ENCODE measurements at regions not wholly inside any gene's neighbourhood (a gene's known extent, or its start where the extent isn't known, plus 50 kb on each side); places are given as distances from the start of the nearest gene placed in this dataset.
"Not testable (repeated sequence)": the region's sequence is repeated elsewhere in the genome, so short reads cannot be mapped to it uniquely, and the experiment has no call there.

DNA sequence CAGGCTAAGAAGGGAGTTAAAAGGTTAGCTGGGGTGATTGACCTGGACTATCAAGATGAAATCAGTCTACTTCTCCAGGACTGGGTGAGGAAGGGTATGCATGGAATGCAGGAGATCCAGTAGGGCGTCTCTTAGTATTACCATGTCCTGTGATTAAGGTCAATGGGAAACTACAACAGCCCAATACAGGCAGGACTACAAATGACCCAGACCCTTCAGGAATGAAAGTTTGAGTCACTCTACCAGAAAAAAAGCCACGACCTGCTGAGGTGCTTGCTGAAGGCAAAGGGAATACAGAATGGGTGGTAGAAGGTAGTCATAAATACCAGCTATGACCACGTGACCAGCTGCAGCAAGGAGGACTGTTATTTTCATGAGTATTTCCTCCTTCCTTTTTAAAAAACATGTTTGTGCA, 249.7 kb upstream of the CYRIA start:
- DNase-seq; H2BK5ac ChIP-seq (ENCODE audit: low read depth, low read length, poor library complexity, severe bottlenecking); H3K4me2 ChIP-seq (ENCODE audit: low read length, poor library complexity, severe bottlenecking); H2AFZ ChIP-seq (ENCODE audit: low read depth, low read length); H3K36me3 ChIP-seq (ENCODE audit: control insufficient read depth in 1 of 2, insufficient read depth in 2 of 2, low read depth in 1 of 2, low read length in 2 of 2); H3K27me3 ChIP-seq (ENCODE audit: control insufficient read depth in 1 of 2, insufficient read depth in 1 of 2, low read length in 2 of 2); H2BK120ac ChIP-seq (ENCODE audit: low read depth, low read length); H2AK5ac ChIP-seq (ENCODE audit: low read length, severe bottlenecking); H2BK12ac ChIP-seq (ENCODE audit: low read length in 2 of 2); H3K18ac ChIP-seq (ENCODE audit: low read depth in 1 of 2, low read length in 2 of 2); H4K91ac ChIP-seq (ENCODE audit: low read length); H3K23ac ChIP-seq (ENCODE audit: low read length in 2 of 2); H3K4me1 ChIP-seq (ENCODE audit: control insufficient read depth, insufficient read depth, low read depth, low read length); H3K4me3 ChIP-seq (ENCODE audit: insufficient read depth in 1 of 2, low read depth in 1 of 2, low read length in 2 of 2); H3K27ac ChIP-seq (ENCODE audit: low read length, poor library complexity, severe bottlenecking); H3K4ac ChIP-seq (ENCODE audit: low read depth in 1 of 2, low read length in 2 of 2); H3K14ac ChIP-seq (ENCODE audit: low read length in 2 of 2); H3K79me1 ChIP-seq (replicated peaks; ENCODE audit: low read length, poor library complexity, severe bottlenecking); H2BK15ac ChIP-seq (ENCODE audit: low read depth, poor library complexity, severe bottlenecking); H3K9me3 ChIP-seq (ENCODE audit: control insufficient read depth, low read length); H4K8ac ChIP-seq (ENCODE audit: low read length); H3K9ac ChIP-seq (ENCODE audit: low read length): not testable (repeated sequence)
- WGBS: 29% methylated on average over 2 of the region's 3 CpGs

DNA sequence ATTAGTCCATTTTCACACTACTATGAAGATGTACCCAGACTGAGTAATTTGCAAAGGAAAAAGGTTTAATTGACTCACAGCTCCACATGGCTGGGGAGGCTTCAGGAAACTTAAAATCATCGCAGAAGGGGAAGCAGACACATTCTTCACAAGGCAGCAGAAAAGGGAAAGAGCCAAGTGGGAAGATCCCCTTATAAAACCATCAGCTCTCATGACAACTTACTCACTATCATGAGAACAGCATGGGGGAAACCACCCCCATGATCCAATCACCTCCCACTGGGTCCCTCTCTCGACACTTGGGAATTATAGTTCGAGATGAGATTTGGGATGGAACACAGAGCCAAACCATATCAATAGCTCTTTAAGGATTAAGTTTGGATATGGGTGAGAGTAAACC, 246.1 kb upstream of the CYRIA start:
- no peak overlapping the region for H2BK5ac ChIP-seq (ENCODE audit: low read depth, low read length, poor library complexity, severe bottlenecking)
- H3K23ac ChIP-seq (ENCODE audit: low read length in 2 of 2): no peak overlapping the region
- no peak overlapping the region for H3K9ac ChIP-seq (ENCODE audit: low read length)
- H3K18ac ChIP-seq (ENCODE audit: low read depth in 1 of 2, low read length in 2 of 2): no peak overlapping the region
- H4K91ac ChIP-seq (ENCODE audit: low read length): no peak overlapping the region
- H3K27ac ChIP-seq (ENCODE audit: low read length, poor library complexity, severe bottlenecking): no peak overlapping the region
- no peak overlapping the region for H3K4ac ChIP-seq (ENCODE audit: low read depth in 1 of 2, low read length in 2 of 2)
- H2AFZ ChIP-seq (ENCODE audit: low read depth, low read length): no peak overlapping the region
- no peaks in the 10 kb centered on the region for H3K36me3 ChIP-seq (ENCODE audit: control insufficient read depth in 1 of 2, insufficient read depth in 2 of 2, low read depth in 1 of 2, low read length in 2 of 2)
- H3K4me1 ChIP-seq (ENCODE audit: control insufficient read depth, insufficient read depth, low read depth, low read length): no peaks in the 10 kb centered on the region
- H3K4me2 ChIP-seq (ENCODE audit: low read length, poor library complexity, severe bottlenecking): no peak overlapping the region
- no peaks in the 10 kb centered on the region for H3K79me1 ChIP-seq (replicated peaks; ENCODE audit: low read length, poor library complexity, severe bottlenecking)
- H3K14ac ChIP-seq (ENCODE audit: low read length in 2 of 2): no peak overlapping the region
- H2BK15ac ChIP-seq (ENCODE audit: low read depth, poor library complexity, severe bottlenecking): no peak overlapping the region
- no peak overlapping the region for H4K8ac ChIP-seq (ENCODE audit: low read length)
- no peaks in the 10 kb centered on the region for H3K9me3 ChIP-seq (ENCODE audit: control insufficient read depth, low read length)
- H2AK5ac ChIP-seq (ENCODE audit: low read length, severe bottlenecking): no peak overlapping the region
- 71% methylated on average over 1 of the region's 3 CpGs for WGBS
- no peak overlapping the region for H2BK120ac ChIP-seq (ENCODE audit: low read depth, low read length)
- H3K27me3 ChIP-seq (ENCODE audit: control insufficient read depth in 1 of 2, insufficient read depth in 1 of 2, low read length in 2 of 2): no peaks in the 10 kb centered on the region
- no peak overlapping the region for H3K4me3 ChIP-seq (ENCODE audit: insufficient read depth in 1 of 2, low read depth in 1 of 2, low read length in 2 of 2)
- H2BK12ac ChIP-seq (ENCODE audit: low read length in 2 of 2): no peak overlapping the region
- DNase-seq: no peak

DNA sequence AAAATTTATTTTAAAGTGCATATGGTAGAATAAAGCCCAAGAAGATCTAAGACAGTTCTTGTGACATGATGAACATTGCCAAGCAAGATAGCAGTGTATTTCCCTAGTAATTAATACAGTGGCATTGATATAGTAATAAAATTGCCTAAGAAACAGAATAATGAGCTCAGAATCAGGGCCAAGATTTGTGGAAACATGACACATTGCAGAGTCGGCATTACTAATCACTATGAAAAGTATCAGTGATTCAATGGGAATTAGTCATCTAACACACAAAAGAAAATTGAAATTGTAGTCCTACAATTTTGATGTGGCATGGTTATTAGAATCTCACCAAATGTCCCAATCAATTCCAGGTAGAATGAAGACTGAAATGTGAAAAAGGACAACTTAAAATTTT, 243.0 kb upstream of the CYRIA start:
- Histone ChIP-seq H4K8ac (ENCODE audit: low read length) (no peak overlapping the region), H3K9ac (ENCODE audit: low read length) (no peak overlapping the region), H3K9me3 (ENCODE audit: control insufficient read depth, low read length) (no peaks in the 10 kb centered on the region), H2BK120ac (ENCODE audit: low read depth, low read length) (no peak overlapping the region), H3K4me2 (ENCODE audit: low read length, poor library complexity, severe bottlenecking) (no peak overlapping the region), H3K4me1 (ENCODE audit: control insufficient read depth, insufficient read depth, low read depth, low read length) (no peaks in the 10 kb centered on the region), H3K4ac (ENCODE audit: low read depth in 1 of 2, low read length in 2 of 2) (no peak overlapping the region), H3K18ac (ENCODE audit: low read depth in 1 of 2, low read length in 2 of 2) (no peak overlapping the region), H3K14ac (ENCODE audit: low read length in 2 of 2) (no peak overlapping the region), H3K23ac (ENCODE audit: low read length in 2 of 2) (no peak overlapping the region), H2AK5ac (ENCODE audit: low read length, severe bottlenecking) (no peak overlapping the region), H4K91ac (ENCODE audit: low read length) (no peak overlapping the region), H3K27ac (ENCODE audit: low read length, poor library complexity, severe bottlenecking) (no peak overlapping the region), H2AFZ (ENCODE audit: low read depth, low read length) (no peak overlapping the region), H2BK12ac (ENCODE audit: low read length in 2 of 2) (no peak overlapping the region), H2BK5ac (ENCODE audit: low read depth, low read length, poor library complexity, severe bottlenecking) (no peak overlapping the region), H3K79me1 (replicated peaks; ENCODE audit: low read length, poor library complexity, severe bottlenecking) (no peaks in the 10 kb centered on the region), H2BK15ac (ENCODE audit: low read depth, poor library complexity, severe bottlenecking) (no peak overlapping the region), H3K4me3 (ENCODE audit: insufficient read depth in 1 of 2, low read depth in 1 of 2, low read length in 2 of 2) (no peak overlapping the region), H3K36me3 (ENCODE audit: control insufficient read depth in 1 of 2, insufficient read depth in 2 of 2, low read depth in 1 of 2, low read length in 2 of 2) (no peaks in the 10 kb centered on the region), H3K27me3 (ENCODE audit: control insufficient read depth in 1 of 2, insufficient read depth in 1 of 2, low read length in 2 of 2) (no peaks in the 10 kb centered on the region)
- DNase-seq: no peak
- no CpG with 5 or more reads among the region's 1 CpG for WGBS

DNA sequence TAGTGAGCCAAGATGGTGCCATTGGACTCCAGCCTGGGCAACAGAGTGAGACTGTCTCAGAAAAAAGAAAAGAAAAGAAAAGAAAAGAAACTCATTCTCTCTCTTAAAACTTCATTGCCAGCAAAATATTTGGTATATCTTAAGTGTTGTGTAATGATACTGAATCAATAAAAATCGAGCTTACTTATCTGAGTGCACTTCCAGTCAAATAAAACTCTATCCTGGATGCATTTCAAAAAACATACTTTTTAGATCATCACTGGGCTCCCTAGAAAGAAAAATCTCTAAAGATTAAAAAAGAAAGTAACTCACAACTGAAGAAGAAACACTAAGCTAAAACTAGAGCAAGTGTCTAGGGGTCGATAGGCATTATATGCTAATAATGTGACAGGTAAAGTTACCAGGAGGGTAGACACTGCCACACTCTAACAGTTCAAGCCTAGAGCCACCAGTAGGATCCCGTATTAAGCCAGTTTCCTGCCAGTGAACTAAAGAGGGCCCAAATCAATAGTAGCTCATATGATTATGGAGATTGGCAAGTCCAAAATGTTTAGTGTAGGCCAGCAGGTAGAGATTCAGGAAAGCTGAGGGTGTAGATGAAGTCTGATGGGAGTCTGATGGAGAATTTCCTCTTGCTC, 242.1 kb upstream of the CYRIA start:
- DNase-seq: no peak
- no peak overlapping the region for H2BK5ac ChIP-seq (ENCODE audit: low read depth, low read length, poor library complexity, severe bottlenecking)
- no peak overlapping the region for H3K4me3 ChIP-seq (ENCODE audit: insufficient read depth in 1 of 2, low read depth in 1 of 2, low read length in 2 of 2)
- H3K4me1 ChIP-seq (ENCODE audit: control insufficient read depth, insufficient read depth, low read depth, low read length): no peaks in the 10 kb centered on the region
- no peaks in the 10 kb centered on the region for H3K36me3 ChIP-seq (ENCODE audit: control insufficient read depth in 1 of 2, insufficient read depth in 2 of 2, low read depth in 1 of 2, low read length in 2 of 2)
- H2BK12ac ChIP-seq (ENCODE audit: low read length in 2 of 2): no peak overlapping the region
- no peak overlapping the region for H3K4ac ChIP-seq (ENCODE audit: low read depth in 1 of 2, low read length in 2 of 2)
- no peak overlapping the region for H3K9ac ChIP-seq (ENCODE audit: low read length)
- H3K23ac ChIP-seq (ENCODE audit: low read length in 2 of 2): no peak overlapping the region
- no peak overlapping the region for H3K14ac ChIP-seq (ENCODE audit: low read length in 2 of 2)
- no peak overlapping the region for H4K8ac ChIP-seq (ENCODE audit: low read length)
- H3K9me3 ChIP-seq (ENCODE audit: control insufficient read depth, low read length): no peaks in the 10 kb centered on the region
- 90% methylated on average over 2 of the region's 3 CpGs for WGBS
- no peak overlapping the region for H3K27ac ChIP-seq (ENCODE audit: low read length, poor library complexity, severe bottlenecking)
- H3K79me1 ChIP-seq (replicated peaks; ENCODE audit: low read length, poor library complexity, severe bottlenecking): no peaks in the 10 kb centered on the region
- no peak overlapping the region for H2BK15ac ChIP-seq (ENCODE audit: low read depth, poor library complexity, severe bottlenecking)
- no peak overlapping the region for H2AK5ac ChIP-seq (ENCODE audit: low read length, severe bottlenecking)
- H3K4me2 ChIP-seq (ENCODE audit: low read length, poor library complexity, severe bottlenecking): no peak overlapping the region
- no peak overlapping the region for H3K18ac ChIP-seq (ENCODE audit: low read depth in 1 of 2, low read length in 2 of 2)
- no peak overlapping the region for H4K91ac ChIP-seq (ENCODE audit: low read length)
- H2BK120ac ChIP-seq (ENCODE audit: low read depth, low read length): no peak overlapping the region
- H3K27me3 ChIP-seq (ENCODE audit: control insufficient read depth in 1 of 2, insufficient read depth in 1 of 2, low read length in 2 of 2): no peaks in the 10 kb centered on the region
- no peak overlapping the region for H2AFZ ChIP-seq (ENCODE audit: low read depth, low read length)

Data from mesenchymal stem cell (in vitro differentiated cells and primary cell).